Kidney epithelial cell (primary cell): ENCODE measurements at regions not wholly inside any gene's neighbourhood (a gene's known extent, or its start where the extent isn't known, plus 50 kb on each side); places are given as distances from the start of the nearest gene placed in this dataset.

Experiments used
- DNase-seq: peaks from one replicate; pipeline ENCODE4 v3.0.0-alpha.2; 2010; ENCODE audit warnings: low read depth
- H3K27me3 ChIP-seq: 2 replicates; pipeline ENCODE4 v1.6.0; 2011; ENCODE audit warnings: low read length; ENCODE audit not compliant: control insufficient read depth, insufficient read depth
- H3K36me3 ChIP-seq: 2 replicates; pipeline ENCODE4 v1.5.1; 2011; ENCODE audit warnings: low read length; ENCODE audit not compliant: control insufficient read depth, insufficient read depth
- H3K4me3 ChIP-seq: 2 replicates; pipeline ENCODE4 v1.5.1; 2011; ENCODE audit warnings: low read depth, mild to moderate bottlenecking, control low read depth, low read length
- CTCF ChIP-seq: IDR thresholded peaks from 2 replicates; pipeline ENCODE4 v1.5.1; 2011; ENCODE audit warnings: mild to moderate bottlenecking, moderate library complexity, low read length, control low read depth, inconsistent platforms; ENCODE audit not compliant: insufficient read depth, poor library complexity, severe bottlenecking

GRCh38 chr5:74927336-74927735, 61.1 kb upstream of the FAM169A start:
- no peak for DNase-seq
- no peak overlapping the region for H3K4me3 ChIP-seq
- TF ChIP-seq CTCF, result no peak

GRCh38 chr5:74919487-74919886, 53.3 kb upstream of the FAM169A start:
- Histone ChIP-seq H3K27me3 (no peaks in the 10 kb centered on the region), H3K36me3 (no peaks in the 10 kb centered on the region), H3K4me3 (no peak overlapping the region)
- peak; percentile 66 for TF ChIP-seq CTCF
- DNase-seq, result no peak

More at GRCh38 chr5:74927336-74927735, 61.1 kb upstream of the FAM169A start:
- no peaks in the 10 kb centered on the region for H3K36me3 ChIP-seq
- H3K27me3 ChIP-seq, result no peaks in the 10 kb centered on the region

- TF ChIP-seq CTCF, result no peak
- Histone ChIP-seq H3K27me3 (no peaks in the 10 kb centered on the region), H3K36me3 (no peaks in the 10 kb centered on the region), H3K4me3 (no peak overlapping the region)
- DNase-seq, result no peak
Observed at GRCh38 chr5:74919041-74919440, 52.9 kb upstream of the FAM169A start.

- Histone ChIP-seq H3K4me3 (no peak overlapping the region), H3K36me3 (no peaks in the 10 kb centered on the region), H3K27me3 (no peaks in the 10 kb centered on the region)
- TF ChIP-seq CTCF, result no peak
- DNase-seq, result no peak
Observed at GRCh38 chr5:74918232-74918669, 52.1 kb upstream of the FAM169A start.

GRCh38 chr5:74916831-74917710, 50.9 kb upstream of the FAM169A start:
- no peak for TF ChIP-seq CTCF
- DNase-seq, result no peak
- Histone ChIP-seq H3K4me3 (no peak overlapping the region), H3K27me3 (no peaks in the 10 kb centered on the region), H3K36me3 (no peaks in the 10 kb centered on the region)
